ENCODE measurements at regions not wholly inside any gene's neighbourhood (a gene's known extent, or its start where the extent isn't known, plus 50 kb on each side); places are given as distances from the start of the nearest gene placed in this dataset.

DNA sequence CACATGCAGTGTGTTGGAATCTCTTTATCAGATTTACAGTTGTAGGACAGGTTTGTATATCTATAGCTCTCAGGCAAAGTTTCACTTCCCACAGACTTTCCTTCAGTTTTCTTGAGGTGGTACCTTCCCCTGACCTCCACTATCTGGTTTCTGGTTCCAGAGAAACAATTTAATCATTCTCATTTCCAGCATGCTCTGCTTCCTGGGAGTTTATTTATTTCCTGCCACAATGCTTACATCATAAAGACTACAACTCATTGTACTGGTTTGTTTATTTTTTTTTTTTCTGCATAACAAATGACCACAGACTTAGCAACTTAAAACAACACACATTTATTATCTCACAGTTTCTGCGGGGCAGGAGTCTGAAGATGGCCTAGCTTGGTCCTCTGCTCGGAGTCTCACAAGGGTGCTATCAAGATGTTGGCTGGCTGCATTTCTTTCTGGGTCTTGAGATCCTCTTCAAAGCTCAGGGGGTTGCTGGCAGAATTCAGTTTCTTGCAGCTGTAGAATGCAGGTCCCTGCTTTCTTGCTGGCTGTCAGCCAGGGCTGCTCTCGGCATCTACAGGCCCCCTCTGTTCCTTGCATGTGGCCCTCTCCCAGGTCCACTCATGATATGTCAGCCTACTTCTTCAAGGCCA, 247.7 kb downstream of the ENC1 start:
- TF ChIP-seq, protein P1, sequence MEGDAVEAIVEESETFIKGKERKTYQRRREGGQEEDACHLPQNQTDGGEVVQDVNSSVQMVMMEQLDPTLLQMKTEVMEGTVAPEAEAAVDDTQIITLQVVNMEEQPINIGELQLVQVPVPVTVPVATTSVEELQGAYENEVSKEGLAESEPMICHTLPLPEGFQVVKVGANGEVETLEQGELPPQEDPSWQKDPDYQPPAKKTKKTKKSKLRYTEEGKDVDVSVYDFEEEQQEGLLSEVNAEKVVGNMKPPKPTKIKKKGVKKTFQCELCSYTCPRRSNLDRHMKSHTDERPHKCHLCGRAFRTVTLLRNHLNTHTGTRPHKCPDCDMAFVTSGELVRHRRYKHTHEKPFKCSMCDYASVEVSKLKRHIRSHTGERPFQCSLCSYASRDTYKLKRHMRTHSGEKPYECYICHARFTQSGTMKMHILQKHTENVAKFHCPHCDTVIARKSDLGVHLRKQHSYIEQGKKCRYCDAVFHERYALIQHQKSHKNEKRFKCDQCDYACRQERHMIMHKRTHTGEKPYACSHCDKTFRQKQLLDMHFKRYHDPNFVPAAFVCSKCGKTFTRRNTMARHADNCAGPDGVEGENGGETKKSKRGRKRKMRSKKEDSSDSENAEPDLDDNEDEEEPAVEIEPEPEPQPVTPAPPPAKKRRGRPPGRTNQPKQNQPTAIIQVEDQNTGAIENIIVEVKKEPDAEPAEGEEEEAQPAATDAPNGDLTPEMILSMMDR (IDR thresholded peaks at IDR 0.05 in 2 of 3, conservative IDR thresholded peaks at IDR 0.05 in 1 of 3; ENCODE audit: borderline replicate concordance in 1 of 3, insufficient read depth in 1 of 3, low read depth in 2 of 3, low read length in 2 of 3), result no peak
- no peak for TF ChIP-seq TCF7L2 (IDR thresholded peaks at IDR 0.05; ENCODE audit: borderline replicate concordance, extremely low read depth, insufficient read depth, insufficient read length)
- TF ChIP-seq EGR1 (IDR thresholded peaks at IDR 0.05; ENCODE audit: low read depth), result no peak
- no peak for TF ChIP-seq POLR2A (IDR thresholded peaks at IDR 0.05; ENCODE audit: borderline replicate concordance, extremely low read depth, insufficient read depth, insufficient read length)
- no peak for TF ChIP-seq EZH2 (IDR thresholded peaks at IDR 0.05)
- no peak for TF ChIP-seq EZH2phosphoT487 (IDR thresholded peaks at IDR 0.05; ENCODE audit: borderline replicate concordance)
- no peak for TF ChIP-seq FOSL1 (IDR thresholded peaks at IDR 0.05; ENCODE audit: low read depth)
- TF ChIP-seq, protein P2, sequence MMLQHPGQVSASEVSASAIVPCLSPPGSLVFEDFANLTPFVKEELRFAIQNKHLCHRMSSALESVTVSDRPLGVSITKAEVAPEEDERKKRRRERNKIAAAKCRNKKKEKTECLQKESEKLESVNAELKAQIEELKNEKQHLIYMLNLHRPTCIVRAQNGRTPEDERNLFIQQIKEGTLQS (IDR thresholded peaks at IDR 0.05), result no peak
- TF ChIP-seq, protein P3, sequence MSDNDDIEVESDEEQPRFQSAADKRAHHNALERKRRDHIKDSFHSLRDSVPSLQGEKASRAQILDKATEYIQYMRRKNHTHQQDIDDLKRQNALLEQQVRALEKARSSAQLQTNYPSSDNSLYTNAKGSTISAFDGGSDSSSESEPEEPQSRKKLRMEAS (IDR thresholded peaks at IDR 0.05), result no peak
- no peak for TF ChIP-seq JUND (IDR thresholded peaks at IDR 0.05)
- no peak for TF ChIP-seq SP1 (IDR thresholded peaks at IDR 0.05; ENCODE audit: low read depth)
- TF ChIP-seq SIN3A (IDR thresholded peaks at IDR 0.05; ENCODE audit: low read depth), result no peak
- TF ChIP-seq, protein P4, sequence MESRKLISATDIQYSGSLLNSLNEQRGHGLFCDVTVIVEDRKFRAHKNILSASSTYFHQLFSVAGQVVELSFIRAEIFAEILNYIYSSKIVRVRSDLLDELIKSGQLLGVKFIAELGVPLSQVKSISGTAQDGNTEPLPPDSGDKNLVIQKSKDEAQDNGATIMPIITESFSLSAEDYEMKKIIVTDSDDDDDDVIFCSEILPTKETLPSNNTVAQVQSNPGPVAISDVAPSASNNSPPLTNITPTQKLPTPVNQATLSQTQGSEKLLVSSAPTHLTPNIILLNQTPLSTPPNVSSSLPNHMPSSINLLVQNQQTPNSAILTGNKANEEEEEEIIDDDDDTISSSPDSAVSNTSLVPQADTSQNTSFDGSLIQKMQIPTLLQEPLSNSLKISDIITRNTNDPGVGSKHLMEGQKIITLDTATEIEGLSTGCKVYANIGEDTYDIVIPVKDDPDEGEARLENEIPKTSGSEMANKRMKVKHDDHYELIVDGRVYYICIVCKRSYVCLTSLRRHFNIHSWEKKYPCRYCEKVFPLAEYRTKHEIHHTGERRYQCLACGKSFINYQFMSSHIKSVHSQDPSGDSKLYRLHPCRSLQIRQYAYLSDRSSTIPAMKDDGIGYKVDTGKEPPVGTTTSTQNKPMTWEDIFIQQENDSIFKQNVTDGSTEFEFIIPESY (IDR thresholded peaks at IDR 0.05; ENCODE audit: extremely low read depth, insufficient replicate concordance, low read length), result no peak
- TF ChIP-seq POLR2AphosphoS5 (IDR thresholded peaks at IDR 0.05; ENCODE audit: low read depth, low read length), result no peak
